Esophagus squamous epithelium (tissue), 4 donors: ENCODE measurements at regions not wholly inside any gene's neighbourhood (a gene's known extent, or its start where the extent isn't known, plus 50 kb on each side); places are given as distances from the start of the nearest gene placed in this dataset.

ENCODE experiments used
- POLR2A ChIP-seq, 4 donors: fragments of 450-650 bp; IDR thresholded peaks; one replicate each; pipeline ENCODE4 v1.6.1; 2017; ENCODE audit warnings: antibody characterized with exemption in 4 of 4, mild to moderate bottlenecking in 4 of 4, moderate library complexity in 3 of 4
- TF ChIP-seq, protein P1 (sequence below), 6 experiments: fragments of 450-650 bp in 4 of 6; fragments of 200-600 bp in 2 of 6; sonication (generic) in 2 of 6; IDR thresholded peaks; one replicate each; pipeline ENCODE4 v1.5.1; 2016 to 2019; ENCODE audit warnings: antibody characterized with exemption in 6 of 6, mild to moderate bottlenecking in 4 of 6, moderate library complexity in 4 of 6

- TF ChIP-seq, protein P1, sequence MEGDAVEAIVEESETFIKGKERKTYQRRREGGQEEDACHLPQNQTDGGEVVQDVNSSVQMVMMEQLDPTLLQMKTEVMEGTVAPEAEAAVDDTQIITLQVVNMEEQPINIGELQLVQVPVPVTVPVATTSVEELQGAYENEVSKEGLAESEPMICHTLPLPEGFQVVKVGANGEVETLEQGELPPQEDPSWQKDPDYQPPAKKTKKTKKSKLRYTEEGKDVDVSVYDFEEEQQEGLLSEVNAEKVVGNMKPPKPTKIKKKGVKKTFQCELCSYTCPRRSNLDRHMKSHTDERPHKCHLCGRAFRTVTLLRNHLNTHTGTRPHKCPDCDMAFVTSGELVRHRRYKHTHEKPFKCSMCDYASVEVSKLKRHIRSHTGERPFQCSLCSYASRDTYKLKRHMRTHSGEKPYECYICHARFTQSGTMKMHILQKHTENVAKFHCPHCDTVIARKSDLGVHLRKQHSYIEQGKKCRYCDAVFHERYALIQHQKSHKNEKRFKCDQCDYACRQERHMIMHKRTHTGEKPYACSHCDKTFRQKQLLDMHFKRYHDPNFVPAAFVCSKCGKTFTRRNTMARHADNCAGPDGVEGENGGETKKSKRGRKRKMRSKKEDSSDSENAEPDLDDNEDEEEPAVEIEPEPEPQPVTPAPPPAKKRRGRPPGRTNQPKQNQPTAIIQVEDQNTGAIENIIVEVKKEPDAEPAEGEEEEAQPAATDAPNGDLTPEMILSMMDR (IDR thresholded peaks at IDR 0.05): no peak
- TF ChIP-seq POLR2A (IDR thresholded peaks at IDR 0.05): no peak
Measured at GRCh38 chr17:79518585-79519523, 92.0 kb downstream of the RBFOX3 start.
